NCI-H1417 treated with DMSO at 0.1 percent for 48 hours (cell line): ENCODE measurements at regions not wholly inside any gene's neighbourhood (a gene's known extent, or its start where the extent isn't known, plus 50 kb on each side); places are given as distances from the start of the nearest gene placed in this dataset.

ENCODE experiments used
- DNase-seq: peaks from one replicate; lab custom pipeline; 2025; lab: John Stamatoyannopoulos, UW

- no peak for DNase-seq
Observed at GRCh38 chr3:34294240-34294639, 495.8 kb downstream of the PDCD6IP start.

GRCh38 chr3:34296796-34297195 is 498.4 kb downstream of the PDCD6IP start:
- DNase-seq: no peak

- DNase-seq: no peak
Observed at GRCh38 chr3:34298653-34299052, 500.2 kb downstream of the PDCD6IP start.

- no peak for DNase-seq
Observed at GRCh38 chr3:34300621-34301020, 502.2 kb downstream of the PDCD6IP start.

GRCh38 chr3:34301313-34301712 is 502.9 kb downstream of the PDCD6IP start:
- DNase-seq: no peak

- no peak for DNase-seq
Observed at GRCh38 chr3:34305266-34305665, 506.8 kb downstream of the PDCD6IP start.

- DNase-seq: no peak
Observed at GRCh38 chr3:34312684-34313083, 514.3 kb downstream of the PDCD6IP start.

- DNase-seq: no peak
Observed at GRCh38 chr3:34319881-34320280, 521.5 kb downstream of the PDCD6IP start.

- DNase-seq: no peak
Observed at GRCh38 chr3:34323517-34323916, 525.1 kb downstream of the PDCD6IP start.

- DNase-seq: no peak
Observed at GRCh38 chr3:34346656-34347055, 548.2 kb downstream of the PDCD6IP start.

GRCh38 chr3:34351882-34352777 is 553.7 kb downstream of the PDCD6IP start:
- no peak for DNase-seq

- no peak for DNase-seq
Observed at GRCh38 chr3:34352778-34353331, 554.4 kb downstream of the PDCD6IP start.

- DNase-seq: no peak
Observed at GRCh38 chr3:34357461-34357860, 559.0 kb downstream of the PDCD6IP start.

GRCh38 chr3:34359064-34359463 is 560.6 kb downstream of the PDCD6IP start:
- no peak for DNase-seq

- DNase-seq: no peak
Observed at GRCh38 chr3:34360713-34361112, 562.3 kb downstream of the PDCD6IP start.

- no peak for DNase-seq
Observed at GRCh38 chr3:34361921-34362320, 563.5 kb downstream of the PDCD6IP start.

- DNase-seq: no peak
Observed at GRCh38 chr3:34362910-34363309, 564.5 kb downstream of the PDCD6IP start.

GRCh38 chr3:34363881-34364280 is 565.5 kb downstream of the PDCD6IP start:
- no peak for DNase-seq

- DNase-seq: no peak
Observed at GRCh38 chr3:34364335-34364734, 565.9 kb downstream of the PDCD6IP start.

GRCh38 chr3:34365231-34365630 is 566.8 kb downstream of the PDCD6IP start:
- no peak for DNase-seq

- no peak for DNase-seq
Observed at GRCh38 chr3:34365771-34366170, 567.3 kb downstream of the PDCD6IP start.

GRCh38 chr3:34367521-34367920 is 569.1 kb downstream of the PDCD6IP start:
- no peak for DNase-seq

- no peak for DNase-seq
Observed at GRCh38 chr3:34374521-34374920, 576.1 kb downstream of the PDCD6IP start.

GRCh38 chr3:34376691-34377090 is 578.3 kb downstream of the PDCD6IP start:
- DNase-seq: no peak
